ENCODE measurements at regions not wholly inside any gene's neighbourhood (a gene's known extent, or its start where the extent isn't known, plus 50 kb on each side); places are given as distances from the start of the nearest gene placed in this dataset.

DNA sequence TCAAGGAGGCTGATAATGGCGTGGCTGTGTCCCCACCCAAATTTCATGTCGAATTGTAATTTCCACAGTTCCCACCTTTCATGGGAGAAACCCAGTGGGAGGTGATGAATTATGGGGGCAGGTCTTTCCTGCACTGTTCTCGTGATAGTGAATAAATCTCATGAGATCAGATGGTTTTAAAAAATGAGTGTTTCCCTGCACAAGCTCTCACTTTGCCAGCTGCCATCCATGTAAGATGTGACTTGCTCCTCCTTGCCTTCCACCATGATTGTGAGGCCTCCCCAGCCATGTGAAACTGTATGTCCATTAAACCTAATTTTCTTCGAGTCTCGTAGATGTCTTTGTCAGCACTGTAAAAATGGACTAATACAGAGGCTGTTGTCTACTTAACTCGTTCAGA is 488.3 kb downstream of the SPRY1 start:
- Histone ChIP-seq H3K4me3 (no peak overlapping the region), H3K27ac (no peak overlapping the region), H3K27me3 (no peaks in the 10 kb centered on the region), H3K9me3 (no peaks in the 10 kb centered on the region), H3K4me1 (peaks cover 0 to 7% (median 0%) of the 10 kb centered on the region in 3 donors), H3K36me3 (no peaks in the 10 kb centered on the region)
- WGBS, 2 donors, result 83 to 94% methylated on average over 6 of the region's 6 CpGs
- FAIRE-seq, result no peak
- intact Hi-C loops (cut with DNase I), result no loop called here
- TF ChIP-seq, protein P1, sequence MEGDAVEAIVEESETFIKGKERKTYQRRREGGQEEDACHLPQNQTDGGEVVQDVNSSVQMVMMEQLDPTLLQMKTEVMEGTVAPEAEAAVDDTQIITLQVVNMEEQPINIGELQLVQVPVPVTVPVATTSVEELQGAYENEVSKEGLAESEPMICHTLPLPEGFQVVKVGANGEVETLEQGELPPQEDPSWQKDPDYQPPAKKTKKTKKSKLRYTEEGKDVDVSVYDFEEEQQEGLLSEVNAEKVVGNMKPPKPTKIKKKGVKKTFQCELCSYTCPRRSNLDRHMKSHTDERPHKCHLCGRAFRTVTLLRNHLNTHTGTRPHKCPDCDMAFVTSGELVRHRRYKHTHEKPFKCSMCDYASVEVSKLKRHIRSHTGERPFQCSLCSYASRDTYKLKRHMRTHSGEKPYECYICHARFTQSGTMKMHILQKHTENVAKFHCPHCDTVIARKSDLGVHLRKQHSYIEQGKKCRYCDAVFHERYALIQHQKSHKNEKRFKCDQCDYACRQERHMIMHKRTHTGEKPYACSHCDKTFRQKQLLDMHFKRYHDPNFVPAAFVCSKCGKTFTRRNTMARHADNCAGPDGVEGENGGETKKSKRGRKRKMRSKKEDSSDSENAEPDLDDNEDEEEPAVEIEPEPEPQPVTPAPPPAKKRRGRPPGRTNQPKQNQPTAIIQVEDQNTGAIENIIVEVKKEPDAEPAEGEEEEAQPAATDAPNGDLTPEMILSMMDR (IDR thresholded peaks at IDR 0.05), result no peak
- no peak for DNase-seq
- no peak for ATAC-seq

DNA sequence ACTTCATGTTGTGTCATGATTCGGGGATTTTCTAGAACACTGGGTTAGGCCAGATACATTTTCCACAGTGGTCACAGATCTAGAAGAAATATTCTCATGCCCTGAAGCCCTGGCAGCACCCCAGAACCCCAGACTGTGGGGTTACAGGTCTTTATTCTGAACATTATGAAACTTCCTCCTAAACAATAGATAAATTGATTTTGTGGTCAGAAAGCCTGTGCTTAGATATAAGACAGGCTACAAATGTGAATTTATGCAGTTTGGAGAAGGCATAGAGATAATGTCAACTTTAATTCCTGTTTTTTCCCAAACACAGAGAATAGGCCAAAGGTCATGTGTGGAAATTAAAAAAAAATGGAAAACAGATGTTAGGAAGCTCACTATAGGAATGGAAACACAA is 492.9 kb downstream of the SPRY1 start:
- Histone ChIP-seq H3K27me3 (no peaks in the 10 kb centered on the region), H3K4me3 (no peak overlapping the region), H3K9me3 (no peaks in the 10 kb centered on the region), H3K27ac (no peak overlapping the region), H3K36me3 (no peaks in the 10 kb centered on the region), H3K4me1 (peaks cover 0 to 10% (median 0%) of the 10 kb centered on the region in 3 donors)
- FAIRE-seq, result no peak
- TF ChIP-seq, protein P1 (IDR thresholded peaks at IDR 0.05), result no peak
- intact Hi-C loops (cut with DNase I), result no loop called here
- ATAC-seq, result no peak
- 83 to 85% methylated on average over 1 of the region's 1 CpG for WGBS, 2 donors
- no peak for DNase-seq

DNA sequence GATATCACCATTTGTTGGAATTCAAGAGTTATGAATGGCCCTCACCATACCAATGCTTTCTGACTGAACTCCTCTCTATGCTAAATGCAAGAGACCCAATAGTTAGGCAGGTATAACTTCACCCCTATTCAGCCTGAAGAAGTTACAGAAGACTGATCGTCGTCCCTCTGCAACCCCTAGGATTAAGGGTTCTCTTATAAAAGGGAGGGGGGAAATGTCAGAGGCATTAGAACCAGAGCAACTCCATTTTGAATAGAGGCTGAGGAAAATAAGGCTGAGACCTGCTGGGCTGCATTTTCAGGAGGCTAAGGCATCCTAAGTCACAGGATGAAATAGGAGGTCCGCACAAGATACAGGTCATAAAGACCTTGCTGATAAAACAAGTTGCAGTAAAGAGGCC is 494.3 kb downstream of the SPRY1 start:
- no peak overlapping the region for H3K27ac ChIP-seq
- FAIRE-seq (no peak), DNase-seq (no peak), ATAC-seq (no peak)
- intact Hi-C loops (cut with DNase I), result no loop called here
- H3K4me1 ChIP-seq, result peaks cover 0 to 10% (median 0%) of the 10 kb centered on the region in 3 donors
- no peaks in the 10 kb centered on the region for H3K27me3 ChIP-seq
- TF ChIP-seq, protein P1 (IDR thresholded peaks at IDR 0.05), result no peak
- WGBS, 2 donors, result 90 to 92% methylated on average over 3 of the region's 3 CpGs
- no peak overlapping the region for H3K4me3 ChIP-seq
- H3K36me3 ChIP-seq, result no peaks in the 10 kb centered on the region
- H3K9me3 ChIP-seq, result no peaks in the 10 kb centered on the region

DNA sequence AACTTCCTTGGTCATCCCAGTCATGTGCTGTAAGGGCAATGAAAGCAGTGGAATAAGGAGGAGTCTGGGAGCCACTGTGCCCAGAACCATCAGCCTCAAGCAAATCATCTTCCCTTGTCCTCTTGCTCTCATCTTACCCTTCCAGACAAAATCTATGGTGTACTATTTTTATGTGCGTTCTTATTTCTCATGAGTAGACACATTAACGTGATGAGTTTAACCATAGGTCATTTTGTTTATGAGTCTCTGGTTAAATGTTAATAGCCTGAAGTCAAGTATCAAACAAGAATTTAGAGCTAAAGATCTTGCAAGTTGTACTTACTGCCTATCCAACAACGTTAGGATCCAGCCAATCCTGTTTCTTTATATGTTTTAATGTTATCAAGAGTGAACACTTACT is 495.3 kb downstream of the SPRY1 start:
- Histone ChIP-seq H3K27ac (no peak overlapping the region), H3K4me1 (peaks cover 0 to 10% (median 0%) of the 10 kb centered on the region in 3 donors), H3K4me3 (no peak overlapping the region), H3K27me3 (no peaks in the 10 kb centered on the region), H3K36me3 (no peaks in the 10 kb centered on the region), H3K9me3 (no peaks in the 10 kb centered on the region)
- WGBS, 2 donors, result 74 to 77% methylated on average over 3 of the region's 3 CpGs
- TF ChIP-seq, protein P1 (IDR thresholded peaks at IDR 0.05), result no peak
- intact Hi-C loops (cut with DNase I), result no loop called here
- FAIRE-seq (no peak), ATAC-seq (no peak), DNase-seq (no peak)

DNA sequence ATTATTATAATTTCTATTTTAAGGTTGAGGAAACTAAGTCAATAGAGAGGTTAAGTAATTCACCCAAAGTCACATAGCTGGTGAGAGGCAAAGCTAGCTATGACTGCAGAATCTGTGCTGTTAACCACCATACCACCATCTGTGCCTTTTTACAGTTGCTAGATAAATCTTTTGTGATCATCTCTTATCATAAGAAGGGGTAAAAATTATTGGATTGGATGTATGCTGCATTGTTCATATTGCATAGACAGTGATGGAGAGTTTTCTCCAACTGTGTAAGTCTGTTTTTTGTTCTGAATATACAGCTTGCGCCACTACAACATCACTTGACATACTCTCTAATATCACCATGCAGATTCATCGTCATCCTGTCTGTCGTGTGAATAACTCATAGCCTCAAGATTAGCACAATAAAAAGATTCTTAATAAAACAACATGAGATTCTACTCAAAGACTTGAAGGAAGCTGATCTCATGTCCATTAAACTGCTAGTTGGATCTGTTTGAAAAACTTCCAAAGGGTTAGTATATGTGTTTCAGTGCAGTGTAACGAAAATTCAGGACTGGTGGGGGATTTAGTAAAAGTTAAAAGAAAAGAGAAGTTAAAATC is 495.9 kb downstream of the SPRY1 start:
- no peak for DNase-seq
- Histone ChIP-seq H3K4me1 (peaks cover 0 to 10% (median 0%) of the 10 kb centered on the region in 3 donors), H3K9me3 (no peaks in the 10 kb centered on the region), H3K27ac (no peak overlapping the region), H3K4me3 (no peak overlapping the region), H3K27me3 (no peaks in the 10 kb centered on the region), H3K36me3 (no peaks in the 10 kb centered on the region)
- 81 to 83% methylated on average over 4 of the region's 4 CpGs for WGBS, 2 donors
- intact Hi-C loops (cut with DNase I), result no loop called here
- no peak for ATAC-seq
- no peak for FAIRE-seq
- TF ChIP-seq, protein P1 (IDR thresholded peaks at IDR 0.05), result no peak

All from pancreas (tissue), 10 donors.